ENCODE measurements at regions not wholly inside any gene's neighbourhood (a gene's known extent, or its start where the extent isn't known, plus 50 kb on each side); places are given as distances from the start of the nearest gene placed in this dataset.

GRCh38 chr11:129747071-129747470, 68.6 kb upstream of the TMEM45B start:
- Mint-ChIP-seq H3K27me3 (peaks cover 25% of the 10 kb centered on the region), H3K4me1 (peaks cover 4% of the 10 kb centered on the region), H3K9me3 (ENCODE audit: insufficient read depth) (peaks cover 2% of the 10 kb centered on the region), H3K27ac (no peak overlapping the region), H3K4me3 (no peak overlapping the region)
- Histone ChIP-seq H3K4me1 (ENCODE audit: control insufficient read depth in 2 of 2, insufficient read depth in 2 of 2, low read length in 2 of 2) (peaks cover 5 to 6% of the 10 kb centered on the region in 2 donors), H4K20me1 (ENCODE audit: control insufficient read depth, insufficient read depth, low read length, poor library complexity, severe bottlenecking) (no peaks in the 10 kb centered on the region), H3K9ac (ENCODE audit: low read length) (no peak overlapping the region), H3K79me2 (ENCODE audit: control insufficient read depth, insufficient read depth, low read length) (no peaks in the 10 kb centered on the region), H3K9me3 (ENCODE audit: control extremely low read depth in 1 of 3, control insufficient read depth in 2 of 3, insufficient read depth in 1 of 3, low read length in 2 of 3) (no peaks in the 10 kb centered on the region), H3K4me2 (replicated peaks; ENCODE audit: low read depth, low read length, poor library complexity, severe bottlenecking) (no peak overlapping the region), H3K4me3 (ENCODE audit: control extremely low read depth in 1 of 5, extremely low read depth in 1 of 5, insufficient read depth in 1 of 5, low read depth in 2 of 5, low read length in 4 of 5) (no peak overlapping the region), H3K27me3 (replicated peaks in 1 of 4; ENCODE audit: control extremely low read depth in 1 of 4, control insufficient read depth in 3 of 4, insufficient read depth in 4 of 4, low read length in 3 of 4) (peaks cover 0 to 12% (median 4%) of the 10 kb centered on the region in 4 experiments), H3K27ac (ENCODE audit: low read length in 2 of 2) (no peak overlapping the region), H2AFZ (ENCODE audit: insufficient read depth, low read depth, low read length, poor library complexity, severe bottlenecking) (no peak overlapping the region), H3K36me3 (replicated peaks in 1 of 2; ENCODE audit: control extremely low read depth in 1 of 2, control insufficient read depth in 1 of 2, extremely low read depth in 1 of 2, insufficient read depth in 2 of 2, low read length in 1 of 2) (no peaks in the 10 kb centered on the region)
- 85% methylated on average over 6 of the region's 6 CpGs for WGBS (ENCODE audit: insufficient coverage)
- CTCF ChIA-PET, result interaction anchor here (0.9 to 1.4 kb wide), 3 partner anchors 10 to 862 kb away, joined by 3 to 4 read pairs (median 4); no protein-coding TSS in a partner anchor
- no peak for DNase-seq
- intact Hi-C loops (cut with micrococcal nuclease), result no loop called here
- POLR2A ChIA-PET, result no interaction called here
- no peak for ATAC-seq (ENCODE audit: low read depth)
- TF ChIP-seq EZH2 (IDR thresholded peaks at IDR 0.05; ENCODE audit: borderline replicate concordance, insufficient read depth, low read depth, low read length, poor library complexity, severe bottlenecking), result no peak
- no peak for TF ChIP-seq CTCF (IDR thresholded peaks at IDR 0.05)

DNA sequence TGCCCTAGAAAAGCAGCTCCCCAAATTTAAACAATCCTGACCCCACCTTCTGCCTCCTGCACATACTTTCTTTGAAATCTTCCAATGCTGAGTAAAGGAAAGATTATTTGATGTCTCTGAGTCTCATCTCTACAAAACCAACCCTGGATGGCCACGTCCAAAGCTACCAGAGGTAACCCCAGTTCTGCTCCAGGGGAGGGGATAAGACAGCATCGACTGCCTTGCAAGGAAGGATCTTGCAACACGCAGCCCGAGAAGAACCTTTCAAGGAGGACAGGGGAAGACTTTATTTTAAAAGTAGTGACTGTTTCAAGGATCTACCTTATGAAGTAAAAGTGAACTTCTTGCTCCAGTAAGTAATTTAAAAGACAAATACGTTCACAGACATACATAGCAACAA, 66.5 kb upstream of the TMEM45B start:
- Mint-ChIP-seq H3K27ac (no peak overlapping the region), H3K27me3 (peaks cover 35% of the 10 kb centered on the region), H3K4me3 (no peak overlapping the region), H3K9me3 (ENCODE audit: insufficient read depth) (peaks cover 2% of the 10 kb centered on the region), H3K4me1 (peaks cover 4% of the 10 kb centered on the region)
- intact Hi-C loops (cut with micrococcal nuclease), result no loop called here
- POLR2A ChIA-PET, result no interaction called here
- Histone ChIP-seq H3K36me3 (replicated peaks in 1 of 2; ENCODE audit: control extremely low read depth in 1 of 2, control insufficient read depth in 1 of 2, extremely low read depth in 1 of 2, insufficient read depth in 2 of 2, low read length in 1 of 2) (no peaks in the 10 kb centered on the region), H3K4me2 (replicated peaks; ENCODE audit: low read depth, low read length, poor library complexity, severe bottlenecking) (no peak overlapping the region), H3K9me3 (ENCODE audit: control extremely low read depth in 1 of 3, control insufficient read depth in 2 of 3, insufficient read depth in 1 of 3, low read length in 2 of 3) (no peaks in the 10 kb centered on the region), H3K4me1 (ENCODE audit: control insufficient read depth in 2 of 2, insufficient read depth in 2 of 2, low read length in 2 of 2) (peaks cover 5 to 6% of the 10 kb centered on the region in 2 donors), H3K9ac (ENCODE audit: low read length) (no peak overlapping the region), H3K27me3 (replicated peaks in 1 of 4; ENCODE audit: control extremely low read depth in 1 of 4, control insufficient read depth in 3 of 4, insufficient read depth in 4 of 4, low read length in 3 of 4) (peaks cover 0 to 12% (median 4%) of the 10 kb centered on the region in 4 experiments), H3K27ac (ENCODE audit: low read length in 2 of 2) (no peak overlapping the region), H4K20me1 (ENCODE audit: control insufficient read depth, insufficient read depth, low read length, poor library complexity, severe bottlenecking) (no peaks in the 10 kb centered on the region), H3K79me2 (ENCODE audit: control insufficient read depth, insufficient read depth, low read length) (no peaks in the 10 kb centered on the region), H2AFZ (ENCODE audit: insufficient read depth, low read depth, low read length, poor library complexity, severe bottlenecking) (no peak overlapping the region), H3K4me3 (ENCODE audit: control extremely low read depth in 1 of 5, extremely low read depth in 1 of 5, insufficient read depth in 1 of 5, low read depth in 2 of 5, low read length in 4 of 5) (no peak overlapping the region)
- TF ChIP-seq CTCF (IDR thresholded peaks at IDR 0.05), result no peak
- CTCF ChIA-PET, result interaction anchor here (1.1 to 1.5 kb wide), 2 partner anchors 8 to 383 kb away, joined by 4 to 7 read pairs; no protein-coding TSS in a partner anchor
- no peak for DNase-seq
- 90% methylated on average over 2 of the region's 5 CpGs for WGBS (ENCODE audit: insufficient coverage)
- ATAC-seq (ENCODE audit: low read depth), result no peak

Measured in B cell (primary cell).